Glomerular endothelial cell (primary cell): ENCODE measurements at regions not wholly inside any gene's neighbourhood (a gene's known extent, or its start where the extent isn't known, plus 50 kb on each side); places are given as distances from the start of the nearest gene placed in this dataset.

Experiments
- DNase-seq: peaks from one replicate; pipeline ENCODE4 v3.0.0-alpha.2; 2011; ENCODE audit warnings: low read depth, low spot score; ENCODE audit errors: extremely low read depth

- DNase-seq, result no peak
These were observed 156.2 kb upstream of the ANKH start for GRCh38 chr5:15027764-15028163.

GRCh38 chr5:15026944-15027343 lies 155.4 kb upstream of the ANKH start:
- no peak for DNase-seq

- DNase-seq, result no peak
These were observed 154.7 kb upstream of the ANKH start for GRCh38 chr5:15026011-15026893.

GRCh38 chr5:15023846-15024245 lies 152.3 kb upstream of the ANKH start:
- DNase-seq, result no peak

- no peak for DNase-seq
These were observed 151.7 kb upstream of the ANKH start for GRCh38 chr5:15023266-15023665.

- no peak for DNase-seq
These were observed 149.9 kb upstream of the ANKH start for GRCh38 chr5:15021266-15022046.

GRCh38 chr5:15020736-15021135 lies 149.2 kb upstream of the ANKH start:
- DNase-seq, result no peak

GRCh38 chr5:15014809-15015208 lies 143.2 kb upstream of the ANKH start:
- DNase-seq, result no peak

GRCh38 chr5:15013654-15014463 lies 142.3 kb upstream of the ANKH start:
- peak; percentile 63 for DNase-seq

GRCh38 chr5:15012061-15012460 lies 140.5 kb upstream of the ANKH start:
- DNase-seq, result no peak

GRCh38 chr5:15010936-15011335 lies 139.4 kb upstream of the ANKH start:
- DNase-seq, result no peak

GRCh38 chr5:15009420-15009819 lies 137.8 kb upstream of the ANKH start:
- DNase-seq, result peak; percentile 88

GRCh38 chr5:15008921-15009320 lies 137.3 kb upstream of the ANKH start:
- no peak for DNase-seq

GRCh38 chr5:15008476-15008875 lies 136.9 kb upstream of the ANKH start:
- peak; percentile 51 for DNase-seq

GRCh38 chr5:15007646-15008045 lies 136.1 kb upstream of the ANKH start:
- DNase-seq, result no peak

- DNase-seq, result no peak
These were observed 132.9 kb upstream of the ANKH start for GRCh38 chr5:15004506-15004905.

- DNase-seq, result peak; percentile 44
These were observed 131.9 kb upstream of the ANKH start for GRCh38 chr5:15003511-15003920.

- DNase-seq, result no peak
These were observed 131.2 kb upstream of the ANKH start for GRCh38 chr5:15002791-15003190.

- DNase-seq, result no peak
These were observed 130.6 kb upstream of the ANKH start for GRCh38 chr5:15002173-15002572.

GRCh38 chr5:15001517-15001916 lies 129.9 kb upstream of the ANKH start:
- DNase-seq, result no peak

GRCh38 chr5:14998491-14998890 lies 126.9 kb upstream of the ANKH start:
- no peak for DNase-seq
